ENCODE measurements at regions not wholly inside any gene's neighbourhood (a gene's known extent, or its start where the extent isn't known, plus 50 kb on each side); places are given as distances from the start of the nearest gene placed in this dataset.
"Not testable (repeated sequence)": the region's sequence is repeated elsewhere in the genome, so short reads cannot be mapped to it uniquely, and the experiment has no call there.

DNA sequence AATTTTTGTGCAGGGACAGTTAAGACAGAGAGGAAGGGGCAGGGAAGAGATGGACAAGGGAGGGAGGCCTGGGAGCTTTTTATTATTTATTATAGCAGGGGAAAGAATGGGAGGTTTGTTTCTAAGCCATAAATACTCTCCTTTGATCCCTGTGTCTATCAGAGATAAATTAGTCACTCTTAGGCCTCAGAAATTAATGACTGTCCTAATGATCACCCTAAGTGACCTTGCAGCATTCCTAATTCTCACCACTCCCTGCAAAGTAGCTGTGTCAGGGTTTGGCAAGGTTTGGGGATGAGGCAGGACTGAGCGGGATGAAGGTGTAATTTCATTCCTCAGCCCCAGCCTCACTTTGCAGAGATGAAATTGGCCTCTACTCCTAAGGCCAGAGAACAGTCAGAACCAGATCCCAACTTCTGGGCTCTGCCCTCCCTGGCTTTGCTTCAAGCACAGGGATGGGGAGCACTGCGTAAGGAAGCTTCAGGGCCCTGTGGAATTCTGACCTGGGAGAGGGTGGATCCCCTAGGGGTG is 95.0 kb downstream of the TMEM17 start:
- no peak for DNase-seq (ENCODE audit: low read depth in 2 of 2)

DNA sequence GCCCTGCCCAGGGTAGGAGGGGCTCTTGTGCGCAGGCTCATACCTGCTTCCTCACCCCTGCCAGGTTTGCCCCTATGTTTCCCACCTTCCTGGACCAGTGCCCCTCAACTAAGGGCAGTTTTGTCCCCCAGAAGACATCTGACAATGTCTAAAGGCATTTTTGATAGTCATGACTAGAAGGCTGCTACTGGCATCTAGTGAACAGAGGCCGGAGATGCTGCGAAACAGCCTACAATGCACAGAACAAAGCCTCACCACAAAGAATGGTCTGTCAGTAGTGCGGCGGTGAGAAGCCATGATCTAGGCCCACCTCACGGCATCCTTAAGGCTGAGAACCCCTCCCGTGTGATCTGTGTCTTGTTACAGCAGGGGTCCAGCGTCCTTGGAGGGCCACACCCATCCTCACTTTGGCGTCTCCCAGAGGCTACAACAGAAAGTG is 96.0 kb downstream of the TMEM17 start:
- no peak for DNase-seq (ENCODE audit: low read depth in 2 of 2)

DNA sequence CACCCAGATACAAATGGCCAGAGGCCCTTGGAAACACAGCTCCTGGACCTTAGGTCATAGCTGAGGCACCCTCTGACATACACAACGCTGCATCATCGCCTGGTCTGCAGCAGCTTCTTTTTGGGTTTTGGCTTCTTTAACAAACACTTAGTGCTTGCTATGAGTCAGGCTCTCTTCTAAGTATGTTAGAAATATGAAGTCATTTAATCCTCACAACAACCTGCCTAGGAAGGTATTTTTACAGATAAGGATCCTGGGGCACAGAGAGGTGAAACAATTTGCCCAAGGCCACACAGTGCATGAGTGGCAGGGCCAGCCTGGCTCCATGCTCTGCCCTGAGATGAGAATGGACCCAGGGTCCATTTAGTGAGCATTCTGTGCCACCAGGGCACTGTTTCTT is 96.6 kb downstream of the TMEM17 start:
- DNase-seq (ENCODE audit: low read depth in 2 of 2): no peak

DNA sequence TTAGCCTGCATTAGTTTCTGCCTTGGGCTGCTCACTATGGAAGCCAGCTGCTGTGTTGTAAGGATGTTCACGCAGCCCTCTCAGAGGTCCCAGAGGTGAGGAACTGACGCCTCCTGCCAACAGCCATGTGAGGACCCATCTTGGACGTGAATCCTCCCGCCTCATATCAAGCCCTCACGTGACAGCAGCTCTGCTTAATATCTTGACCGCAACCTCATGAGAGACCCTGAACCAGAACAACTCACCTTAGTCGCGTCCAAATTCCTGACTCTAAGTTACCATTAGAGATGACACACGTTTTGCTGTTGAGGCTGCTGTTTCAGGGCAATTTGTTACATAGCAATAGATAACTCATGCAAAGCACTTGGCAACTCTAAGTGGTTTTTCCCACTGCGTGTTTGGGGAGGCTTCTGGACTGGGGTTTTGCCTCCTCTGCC is 97.7 kb downstream of the TMEM17 start:
- DNase-seq (ENCODE audit: low read depth in 2 of 2): no peak

DNA sequence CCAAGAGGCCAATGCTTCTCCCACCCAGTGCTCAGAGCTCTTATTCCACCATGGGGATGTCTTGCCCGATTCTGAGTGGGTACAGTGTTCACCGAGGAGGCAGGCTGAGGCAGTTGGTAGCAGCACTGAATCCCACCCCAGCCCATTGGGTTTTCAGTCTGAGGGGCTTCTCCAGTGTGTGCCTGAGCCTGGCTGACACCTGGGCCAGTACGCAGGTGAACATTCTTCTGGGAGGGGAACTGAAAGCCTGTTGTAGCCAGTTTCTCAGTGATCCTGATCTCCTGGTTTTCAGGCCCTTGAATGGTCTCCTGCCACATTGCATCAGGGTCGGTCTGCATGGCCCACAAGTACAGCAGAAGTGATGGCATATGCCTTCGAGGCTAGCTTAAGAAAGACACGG is 98.2 kb downstream of the TMEM17 start:
- no peak for DNase-seq (ENCODE audit: low read depth in 2 of 2)

DNA sequence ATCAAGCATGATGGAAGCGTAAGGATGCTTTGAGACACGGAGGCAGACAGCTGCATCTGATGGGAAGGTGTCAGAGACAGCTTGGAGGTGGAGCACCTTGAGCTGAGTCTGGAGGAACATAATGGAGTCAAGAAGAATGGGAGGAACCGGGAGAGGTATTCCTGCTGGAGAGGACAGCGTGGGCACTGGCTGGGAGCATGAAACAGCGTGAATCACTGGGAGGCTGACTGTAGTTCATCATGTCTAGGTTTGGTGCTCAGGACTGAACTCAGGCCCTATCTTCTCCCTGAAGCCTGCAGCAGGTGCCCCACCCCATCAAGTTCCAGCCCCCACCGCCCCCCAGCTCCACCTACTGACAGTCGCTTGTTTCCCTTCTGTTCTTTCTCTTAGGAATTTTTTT is 98.6 kb downstream of the TMEM17 start:
- no peak for DNase-seq (ENCODE audit: low read depth in 2 of 2)

DNA sequence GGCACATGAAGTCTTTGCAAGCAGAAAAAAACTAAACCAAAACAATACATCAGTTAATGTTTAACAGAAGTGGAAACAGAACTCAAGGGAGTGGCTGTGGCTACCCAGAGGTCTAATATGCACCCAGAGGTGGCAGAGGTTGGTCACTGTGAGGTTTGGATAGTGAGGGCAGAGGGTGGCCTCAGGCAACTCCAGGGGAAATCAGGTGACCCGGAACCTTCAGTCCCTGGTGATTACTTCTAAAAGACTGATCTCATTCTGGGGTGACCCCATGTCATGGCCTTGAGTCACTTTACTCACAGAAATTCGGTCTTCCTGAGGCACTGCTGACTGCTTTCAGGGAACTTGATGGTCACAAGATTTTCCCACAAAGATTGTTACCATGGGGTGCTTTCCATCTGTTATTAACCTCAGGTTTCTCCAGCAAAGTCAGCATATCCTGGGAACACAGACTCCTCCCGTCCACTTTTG is 99.4 kb downstream of the TMEM17 start:
- no peak for DNase-seq (ENCODE audit: low read depth in 2 of 2)

DNA sequence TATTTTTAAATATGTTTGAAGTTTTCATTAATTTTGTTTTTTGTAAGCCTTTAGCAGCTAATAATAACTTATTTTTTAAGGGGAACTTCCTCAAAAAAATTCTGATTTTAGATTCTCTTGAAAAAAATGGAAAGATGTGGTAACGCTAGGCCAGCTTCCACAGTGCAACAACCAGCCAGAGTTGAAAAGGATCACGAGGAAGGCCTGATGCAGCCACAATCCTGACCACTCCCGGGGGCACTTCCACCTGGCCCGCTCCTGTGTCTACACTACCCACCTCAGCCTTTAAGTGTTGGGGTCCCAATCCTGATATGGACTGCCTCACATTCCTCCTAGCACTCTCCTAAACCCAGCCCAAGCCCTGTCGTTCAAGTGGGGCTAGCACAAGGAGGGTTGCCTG is 101.1 kb downstream of the TMEM17 start:
- no peak for DNase-seq (ENCODE audit: low read depth in 2 of 2)

DNA sequence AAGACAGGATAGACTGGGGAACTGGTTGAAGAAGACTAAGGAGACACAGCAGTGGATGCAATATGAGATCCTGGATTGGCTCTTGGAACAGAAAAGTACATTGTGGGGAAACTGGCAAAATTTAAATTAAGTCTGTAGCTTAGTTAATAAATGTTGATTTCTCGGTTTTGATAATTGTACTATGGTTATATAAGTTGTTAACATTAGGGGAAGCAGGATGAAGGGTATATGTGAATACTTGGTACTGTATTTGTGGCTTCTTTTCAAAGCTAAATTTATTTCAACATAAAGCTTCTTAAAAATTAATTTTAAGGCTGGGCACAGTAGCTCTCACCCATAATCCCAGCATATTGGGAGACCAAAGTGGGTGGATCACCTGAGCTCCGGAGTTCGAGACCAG is 103.8 kb downstream of the TMEM17 start:
- DNase-seq (ENCODE audit: low read depth in 2 of 2): no peak

DNA sequence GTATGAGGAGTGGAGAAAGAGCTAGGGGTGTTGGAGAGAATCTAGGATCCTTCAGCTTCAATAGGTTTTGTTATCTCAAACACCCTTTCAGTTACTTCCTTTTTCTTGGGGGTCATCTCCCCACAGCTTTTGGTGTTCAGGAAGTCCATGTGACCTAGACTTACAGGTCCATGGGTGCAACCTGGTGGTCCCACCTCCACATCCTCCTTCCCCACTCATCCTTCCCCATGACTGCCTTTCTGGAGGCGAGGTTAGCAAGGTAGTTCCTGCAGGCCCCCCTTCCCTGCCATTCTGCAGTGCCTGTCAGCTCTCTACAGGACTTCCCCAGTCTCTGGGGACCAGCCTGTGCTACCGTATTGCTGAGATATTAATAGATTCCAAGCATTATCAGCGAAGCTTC is 107.6 kb downstream of the TMEM17 start:
- no peak for DNase-seq (ENCODE audit: low read depth in 2 of 2)

DNA sequence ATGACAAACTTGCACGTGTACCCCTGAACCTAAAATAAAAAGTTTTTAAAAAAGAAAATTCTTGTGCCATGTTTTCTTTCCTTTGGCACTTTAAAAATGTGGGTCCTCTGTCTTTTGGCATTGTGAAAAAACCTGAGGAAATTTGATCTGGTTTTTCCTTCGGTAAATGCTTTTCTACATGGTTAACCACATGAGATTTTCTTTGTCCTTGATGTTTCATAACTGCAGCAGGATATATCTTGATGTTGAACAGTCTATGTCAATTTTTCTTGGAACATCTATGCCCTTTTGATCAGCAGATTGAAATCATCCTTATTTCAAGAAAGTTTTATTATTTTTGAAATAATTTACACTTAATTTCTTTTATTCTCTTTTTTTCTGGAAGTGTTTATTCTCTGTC is 109.1 kb downstream of the TMEM17 start:
- DNase-seq (ENCODE audit: low read depth in 2 of 2): no peak

DNA sequence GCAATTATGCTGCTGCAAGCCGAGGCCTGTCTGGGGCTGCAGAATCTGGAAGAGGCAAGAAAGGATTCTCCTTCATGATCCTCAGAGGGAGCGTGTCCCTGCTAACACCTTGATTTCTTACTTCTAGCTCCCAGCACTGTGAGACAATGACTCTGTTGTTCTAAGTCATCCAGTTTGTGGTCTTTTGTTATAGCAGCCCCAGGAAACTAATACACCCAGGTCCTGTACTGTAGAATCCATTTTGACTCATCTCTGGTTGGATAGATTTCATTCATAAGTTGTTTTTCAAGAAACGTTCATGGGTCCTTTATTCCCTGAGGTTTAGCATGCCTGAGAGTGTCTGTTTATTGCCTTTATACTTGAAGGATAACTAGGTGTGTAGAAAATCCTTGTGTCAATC is 112.7 kb downstream of the TMEM17 start:
- DNase-seq (ENCODE audit: low read depth in 2 of 2): no peak

DNA sequence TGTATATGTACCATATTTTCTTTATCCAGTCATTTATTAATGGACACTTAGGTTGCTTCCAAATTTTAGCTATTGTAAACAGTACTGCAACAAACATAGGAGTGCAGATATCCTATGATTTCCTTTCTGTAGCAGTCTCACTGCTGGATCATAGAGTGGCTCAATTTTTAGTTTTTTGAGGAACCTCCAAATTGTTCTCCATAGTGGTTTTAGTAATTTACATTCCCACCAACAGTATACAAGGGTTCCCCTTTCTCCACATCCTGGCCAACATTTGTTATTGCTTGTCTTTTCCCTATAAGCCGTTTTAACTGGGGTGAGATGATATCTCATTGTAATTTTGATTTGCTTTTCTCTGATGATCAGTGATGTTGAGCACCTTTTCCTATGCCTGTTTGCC is 114.3 kb downstream of the TMEM17 start:
- no peak for DNase-seq (ENCODE audit: low read depth in 2 of 2)

DNA sequence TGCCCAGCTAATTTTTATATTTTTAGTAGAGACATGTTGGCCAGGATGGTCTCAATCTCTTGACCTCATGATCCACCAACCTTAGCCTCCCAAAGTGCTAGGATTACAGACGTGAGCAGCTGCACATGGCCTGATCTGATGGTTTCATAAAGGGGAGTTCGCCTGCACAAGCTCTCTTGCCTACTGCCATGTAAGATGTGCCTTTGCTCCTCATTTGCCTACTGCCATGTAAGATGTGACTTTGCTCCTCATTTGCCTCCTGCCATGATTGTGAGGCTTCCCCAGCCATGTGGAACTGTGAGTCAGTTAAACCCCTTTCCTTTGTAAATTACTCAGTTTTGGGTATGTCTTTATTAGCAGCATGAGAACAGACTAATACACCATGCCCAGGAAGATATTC is 119.6 kb downstream of the TMEM17 start:
- not testable (repeated sequence) for DNase-seq (ENCODE audit: low read depth in 2 of 2)

DNA sequence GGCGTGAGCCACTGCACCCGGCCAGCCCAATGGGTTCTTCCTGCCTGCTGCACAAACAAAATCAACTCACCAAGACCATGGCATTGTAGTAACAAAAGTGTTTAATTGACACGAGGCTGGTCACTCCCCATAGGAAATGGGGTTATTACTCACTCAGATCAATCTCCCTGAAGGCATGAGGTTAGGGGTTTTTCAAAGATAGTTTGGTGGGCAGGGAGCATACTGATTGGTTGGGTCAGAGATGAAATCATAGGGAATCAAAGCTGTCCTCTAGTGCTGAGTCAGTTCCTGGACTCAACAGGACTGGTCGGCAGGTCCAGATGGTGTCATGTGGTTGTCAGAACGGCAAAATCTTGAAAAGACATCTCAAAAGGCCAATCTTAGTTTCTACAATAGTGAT is 122.1 kb downstream of the TMEM17 start:
- peak in 1 of 2 donors; percentile 12 for DNase-seq (ENCODE audit: low read depth in 2 of 2)

DNA sequence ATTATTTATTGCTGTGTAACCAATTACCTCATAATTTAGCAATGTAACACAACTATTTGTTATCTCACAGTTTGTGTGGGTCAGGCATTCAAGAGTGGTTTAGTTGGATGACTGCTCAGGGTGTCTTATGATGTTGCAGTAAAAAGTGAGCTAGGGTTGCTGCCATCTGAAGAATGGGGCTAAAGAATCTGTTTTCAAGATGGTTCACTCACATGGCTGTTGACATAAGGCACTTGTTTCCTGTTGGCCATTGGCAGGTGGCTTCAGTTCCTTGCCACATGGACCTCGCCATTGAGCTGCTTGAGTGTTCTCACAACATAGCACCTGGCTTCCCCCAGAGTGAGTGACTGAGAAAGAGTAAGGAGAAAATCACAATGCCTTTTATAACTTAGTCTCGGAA is 123.2 kb downstream of the TMEM17 start:
- DNase-seq (ENCODE audit: low read depth in 2 of 2): peak in 1 of 2 donors; percentile 70

DNA sequence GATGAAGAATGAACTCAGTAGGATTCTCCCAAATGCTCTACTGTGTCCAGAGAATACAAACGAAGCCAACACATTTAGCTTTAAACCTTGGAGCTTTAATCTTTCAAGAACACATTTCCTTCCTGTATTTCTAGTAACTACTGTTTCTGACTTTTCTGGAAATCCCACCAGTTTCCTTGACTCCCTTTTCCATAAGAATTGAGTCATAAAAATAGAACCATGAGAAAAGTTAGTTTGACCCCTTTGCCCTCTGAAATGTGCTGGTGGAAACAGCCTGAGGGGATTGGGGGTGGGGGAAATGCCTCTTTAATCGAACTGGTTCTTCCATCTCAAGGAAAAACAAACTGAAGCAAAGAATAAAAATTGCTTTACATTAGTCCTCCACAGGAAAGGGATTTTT is 123.9 kb downstream of the TMEM17 start:
- DNase-seq (ENCODE audit: low read depth in 2 of 2): peak; percentile 18 to 92

DNA sequence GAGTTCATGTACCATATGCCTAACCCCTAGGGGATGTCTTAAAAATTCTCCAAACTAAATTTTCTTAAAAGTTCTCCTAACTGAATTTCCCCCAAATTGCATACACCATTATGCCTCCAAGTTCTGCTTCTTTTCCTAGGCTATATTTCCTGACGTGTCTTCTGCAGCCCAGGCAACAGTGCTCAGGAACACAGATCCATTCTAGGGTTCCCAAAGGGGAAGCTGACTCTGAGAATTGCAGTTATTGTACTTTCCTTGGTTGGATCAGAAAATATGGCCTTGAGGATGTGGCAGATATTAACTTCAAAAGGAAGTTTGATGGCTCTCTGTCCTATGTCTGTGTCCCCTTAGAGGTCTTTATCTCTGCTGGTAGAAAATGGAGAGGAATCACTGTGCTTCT is 124.3 kb downstream of the TMEM17 start:
- DNase-seq (ENCODE audit: low read depth in 2 of 2): peak in 1 of 2 donors; percentile 52

DNA sequence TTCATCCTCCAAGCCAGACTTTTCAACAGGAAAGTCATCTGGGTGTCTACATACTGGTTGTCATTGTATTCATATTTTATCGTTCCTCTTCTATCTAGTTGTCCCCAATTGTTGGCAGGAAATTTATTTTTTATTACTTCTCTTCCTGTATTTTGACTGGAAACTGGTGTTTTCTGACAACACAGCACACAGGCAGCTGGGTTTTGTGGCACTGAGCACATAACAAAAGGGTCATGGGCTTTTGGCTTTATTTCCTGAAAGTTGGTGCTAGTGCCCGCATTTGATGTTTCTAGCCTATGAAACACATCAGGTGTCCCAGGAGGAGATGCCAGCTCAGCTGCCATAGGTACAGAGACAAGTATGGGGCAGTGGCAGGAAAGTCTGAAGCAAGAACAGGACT is 126.4 kb downstream of the TMEM17 start:
- DNase-seq (ENCODE audit: low read depth in 2 of 2): peak; percentile 66 to 78

DNA sequence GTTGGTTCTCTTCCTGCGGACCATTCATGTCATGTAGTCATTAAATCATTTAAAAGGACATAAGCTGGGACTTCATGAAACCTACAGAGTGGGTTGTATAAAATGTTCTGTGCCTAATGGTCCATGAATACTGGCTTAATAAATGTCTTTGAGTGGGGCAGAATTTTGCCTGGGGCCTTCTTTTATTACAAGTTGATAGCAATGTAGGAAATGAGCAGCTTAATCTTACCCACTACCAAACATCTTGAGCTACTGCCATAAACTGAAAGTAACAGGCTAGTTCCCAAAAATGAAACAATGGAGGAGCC is 130.9 kb downstream of the TMEM17 start:
- no peak for DNase-seq (ENCODE audit: low read depth in 2 of 2)

DNA sequence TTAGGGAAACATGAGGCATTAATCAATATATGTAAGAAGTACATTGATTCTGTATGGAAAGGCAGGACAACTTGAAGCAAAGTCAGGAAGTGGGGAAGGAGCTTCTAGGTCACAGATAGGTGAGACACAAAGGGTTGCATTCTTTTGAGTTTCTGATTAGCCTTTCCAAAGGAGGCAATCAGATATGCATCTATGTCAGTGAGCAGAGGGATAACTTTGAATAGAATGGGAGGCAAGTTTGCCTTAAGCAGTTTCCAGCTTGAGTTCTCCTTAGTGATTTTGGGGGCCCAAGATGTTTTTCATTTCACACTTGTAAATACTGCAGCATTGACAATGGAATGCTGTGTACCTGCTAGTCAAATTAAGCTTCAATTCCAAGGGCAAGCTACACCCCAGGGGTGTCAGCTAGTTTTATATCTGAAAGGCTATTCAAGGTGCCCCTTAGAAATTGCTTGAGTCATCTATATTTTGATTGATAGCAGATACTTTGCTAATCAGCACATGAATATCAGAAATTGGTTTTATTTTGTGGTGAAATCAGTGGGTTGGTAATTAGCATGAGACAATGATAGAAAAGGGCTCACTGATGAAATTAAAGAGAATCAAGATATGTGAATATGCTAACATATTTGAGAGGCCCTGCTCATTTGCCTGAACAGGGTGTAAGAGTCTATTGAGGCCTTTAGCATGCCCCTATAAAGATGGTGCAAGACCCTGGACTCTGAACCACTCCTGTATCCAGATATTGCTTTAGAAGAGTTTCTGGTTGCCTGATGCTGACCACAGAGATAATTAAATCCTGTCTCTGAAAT is 131.5 kb downstream of the TMEM17 start:
- no peak for DNase-seq (ENCODE audit: low read depth in 2 of 2)

DNA sequence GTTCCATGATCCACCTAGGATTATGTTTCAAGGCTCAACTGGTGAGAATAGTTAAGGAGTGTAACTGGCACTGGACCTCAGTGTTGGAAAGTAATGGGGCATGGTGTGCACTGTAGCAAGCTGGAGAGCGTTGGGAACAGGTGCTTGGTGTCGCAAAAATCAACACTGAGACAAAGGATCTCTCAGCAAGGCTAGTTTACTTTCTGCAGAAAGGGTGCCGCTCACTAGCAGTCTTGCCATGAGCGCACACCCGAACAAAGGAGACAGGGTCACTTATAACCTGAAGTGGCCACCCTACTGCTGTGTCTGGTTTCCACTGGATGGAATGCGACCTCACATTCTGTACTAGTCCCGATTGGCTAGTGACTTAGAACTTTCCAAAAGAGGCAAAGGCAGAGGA is 133.2 kb downstream of the TMEM17 start:
- no peak for DNase-seq (ENCODE audit: low read depth in 2 of 2)

Measured in dermis microvascular lymphatic vessel endothelial cell (primary cell).